ENCODE measurements at regions not wholly inside any gene's neighbourhood (a gene's known extent, or its start where the extent isn't known, plus 50 kb on each side); places are given as distances from the start of the nearest gene placed in this dataset.

DNA sequence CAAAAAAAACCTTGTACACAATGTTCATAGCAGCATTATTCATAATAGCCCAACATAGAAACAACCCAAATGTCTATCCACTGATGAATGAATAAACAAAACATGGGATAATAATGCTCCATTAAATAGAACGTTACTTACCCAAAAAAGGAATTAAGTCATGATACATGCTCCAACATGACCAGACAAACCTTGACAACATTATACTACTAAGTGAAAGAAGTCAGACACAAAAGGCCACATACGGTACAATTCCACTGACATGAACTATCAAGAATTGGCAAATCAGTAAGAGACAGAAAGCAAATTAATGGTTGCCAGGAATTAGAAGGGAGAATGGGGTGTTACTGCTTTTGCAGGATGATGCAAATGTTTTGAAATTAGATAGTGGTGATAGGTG is 193.8 kb upstream of the SHISA6 start:
- TF ChIP-seq, protein P1, sequence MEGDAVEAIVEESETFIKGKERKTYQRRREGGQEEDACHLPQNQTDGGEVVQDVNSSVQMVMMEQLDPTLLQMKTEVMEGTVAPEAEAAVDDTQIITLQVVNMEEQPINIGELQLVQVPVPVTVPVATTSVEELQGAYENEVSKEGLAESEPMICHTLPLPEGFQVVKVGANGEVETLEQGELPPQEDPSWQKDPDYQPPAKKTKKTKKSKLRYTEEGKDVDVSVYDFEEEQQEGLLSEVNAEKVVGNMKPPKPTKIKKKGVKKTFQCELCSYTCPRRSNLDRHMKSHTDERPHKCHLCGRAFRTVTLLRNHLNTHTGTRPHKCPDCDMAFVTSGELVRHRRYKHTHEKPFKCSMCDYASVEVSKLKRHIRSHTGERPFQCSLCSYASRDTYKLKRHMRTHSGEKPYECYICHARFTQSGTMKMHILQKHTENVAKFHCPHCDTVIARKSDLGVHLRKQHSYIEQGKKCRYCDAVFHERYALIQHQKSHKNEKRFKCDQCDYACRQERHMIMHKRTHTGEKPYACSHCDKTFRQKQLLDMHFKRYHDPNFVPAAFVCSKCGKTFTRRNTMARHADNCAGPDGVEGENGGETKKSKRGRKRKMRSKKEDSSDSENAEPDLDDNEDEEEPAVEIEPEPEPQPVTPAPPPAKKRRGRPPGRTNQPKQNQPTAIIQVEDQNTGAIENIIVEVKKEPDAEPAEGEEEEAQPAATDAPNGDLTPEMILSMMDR (conservative IDR thresholded peaks at IDR 0.05; ENCODE audit: low read depth, low read length) = no peak
- no peak for DNase-seq (ENCODE audit: low read depth)
- no peak overlapping the region for H3K4me3 ChIP-seq (ENCODE audit: low read depth, low read length)

DNA sequence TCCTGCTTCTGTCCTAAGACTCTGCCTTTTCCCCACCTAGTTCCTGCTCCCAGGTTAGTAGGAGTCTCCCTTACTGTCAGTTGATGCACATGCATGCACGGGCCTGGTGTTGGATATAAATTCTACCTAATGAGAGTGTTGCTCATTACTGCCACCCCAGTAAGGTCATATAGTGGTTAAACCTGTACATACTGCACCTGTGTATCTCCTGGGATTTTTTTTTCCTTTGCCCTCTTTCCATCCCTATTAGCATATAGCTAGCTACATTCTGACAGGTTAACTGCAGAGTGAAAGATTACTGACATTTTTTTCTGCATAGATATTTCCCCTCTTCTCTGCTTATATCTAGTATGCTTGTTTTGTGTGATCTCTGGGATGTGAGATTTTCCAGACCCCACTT is 201.5 kb upstream of the PIRT start:
- no peak overlapping the region for H3K4me3 ChIP-seq (ENCODE audit: low read depth, low read length)
- TF ChIP-seq, protein P1 (conservative IDR thresholded peaks at IDR 0.05; ENCODE audit: low read depth, low read length) = no peak

DNA sequence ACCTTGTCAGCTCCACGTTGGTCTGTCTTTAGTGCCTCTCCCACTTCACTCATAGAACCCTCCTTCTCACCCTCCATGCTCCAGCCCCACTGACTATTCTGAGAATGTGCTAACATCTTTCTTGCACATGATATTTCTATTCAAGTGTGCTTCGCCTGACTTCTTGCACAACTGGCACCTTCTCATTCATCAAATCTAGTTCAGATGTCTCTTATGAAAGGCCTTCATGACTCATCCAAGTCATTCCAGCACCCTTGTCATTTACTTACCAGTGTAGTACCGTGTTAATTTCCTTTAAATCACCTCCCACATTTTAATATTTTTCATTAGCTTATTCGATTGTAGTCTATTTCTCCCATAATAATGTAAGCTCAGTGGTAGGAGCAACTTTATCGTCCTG is 197.8 kb upstream of the PIRT start:
- TF ChIP-seq, protein P1 (conservative IDR thresholded peaks at IDR 0.05; ENCODE audit: low read depth, low read length) = no peak
- H3K4me3 ChIP-seq (ENCODE audit: low read depth, low read length) = no peak overlapping the region
- no peak for DNase-seq (ENCODE audit: low read depth)

More for the DNA sequence above, 201.5 kb upstream of the PIRT start:
- no peak for DNase-seq (ENCODE audit: low read depth)

DNA sequence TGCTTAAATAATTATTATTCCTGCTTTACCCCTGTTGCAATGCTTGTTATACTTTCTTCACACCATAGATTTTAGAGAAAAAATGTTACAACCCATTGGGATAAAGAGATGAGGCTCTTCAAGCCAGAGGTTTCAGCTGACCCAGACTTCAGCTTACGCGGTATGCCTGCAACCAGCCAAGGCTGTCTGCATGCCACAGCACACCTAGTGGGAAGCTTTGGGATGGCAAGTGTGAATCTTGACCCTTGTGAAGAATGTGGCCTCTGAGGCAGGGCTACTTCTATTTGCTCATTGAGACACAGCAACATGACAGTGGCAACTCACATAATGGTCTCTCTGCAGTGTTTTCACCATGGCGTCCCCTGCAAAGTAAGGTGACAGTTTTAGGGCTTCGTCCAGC is 193.9 kb upstream of the PIRT start:
- H3K4me3 ChIP-seq (ENCODE audit: low read depth, low read length) = no peak overlapping the region
- TF ChIP-seq, protein P1 (conservative IDR thresholded peaks at IDR 0.05; ENCODE audit: low read depth, low read length) = no peak
- DNase-seq (ENCODE audit: low read depth) = no peak

DNA sequence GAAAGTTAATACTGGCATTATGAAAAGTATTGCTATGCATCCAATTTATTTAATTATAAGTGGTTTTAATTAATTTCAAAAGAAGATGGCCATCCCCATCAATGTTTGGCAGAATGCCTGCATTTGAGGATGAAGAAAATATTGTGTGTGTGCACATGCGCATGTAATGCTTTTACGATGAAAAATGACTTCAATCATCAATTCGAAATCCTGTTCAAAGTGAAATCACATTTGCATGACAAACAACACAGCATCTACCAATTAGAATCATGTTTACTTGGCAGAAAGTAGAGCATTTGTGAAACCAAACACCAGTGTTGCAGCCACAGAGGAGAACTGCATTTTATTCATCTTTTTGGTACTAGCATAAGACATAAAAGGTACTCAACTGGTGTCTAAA is 191.9 kb upstream of the PIRT start:
- no peak overlapping the region for H3K4me3 ChIP-seq (ENCODE audit: low read depth, low read length)
- TF ChIP-seq, protein P1 (conservative IDR thresholded peaks at IDR 0.05; ENCODE audit: low read depth, low read length) = no peak
- no peak for DNase-seq (ENCODE audit: low read depth)

DNA sequence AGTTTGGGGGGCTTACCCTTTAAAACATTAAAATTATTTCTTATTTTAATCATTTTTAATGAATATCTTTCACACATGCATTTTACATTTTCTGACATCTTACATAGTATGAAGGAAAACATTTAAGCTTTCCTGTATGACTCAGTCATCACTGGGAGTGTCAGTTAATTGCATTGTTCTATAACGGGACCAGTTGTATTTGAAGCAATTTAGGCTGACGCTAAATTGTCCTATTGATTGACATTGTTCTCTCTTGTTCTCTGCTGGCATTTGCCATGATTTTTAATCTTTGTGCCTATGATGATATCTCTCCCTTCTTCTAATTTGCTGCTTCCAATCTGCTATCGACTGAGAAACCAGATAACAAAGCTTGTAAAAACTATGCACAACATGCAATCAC is 190.5 kb upstream of the PIRT start:
- no peak for DNase-seq (ENCODE audit: low read depth)
- TF ChIP-seq, protein P1 (conservative IDR thresholded peaks at IDR 0.05; ENCODE audit: low read depth, low read length) = no peak
- no peak overlapping the region for H3K4me3 ChIP-seq (ENCODE audit: low read depth, low read length)

DNA sequence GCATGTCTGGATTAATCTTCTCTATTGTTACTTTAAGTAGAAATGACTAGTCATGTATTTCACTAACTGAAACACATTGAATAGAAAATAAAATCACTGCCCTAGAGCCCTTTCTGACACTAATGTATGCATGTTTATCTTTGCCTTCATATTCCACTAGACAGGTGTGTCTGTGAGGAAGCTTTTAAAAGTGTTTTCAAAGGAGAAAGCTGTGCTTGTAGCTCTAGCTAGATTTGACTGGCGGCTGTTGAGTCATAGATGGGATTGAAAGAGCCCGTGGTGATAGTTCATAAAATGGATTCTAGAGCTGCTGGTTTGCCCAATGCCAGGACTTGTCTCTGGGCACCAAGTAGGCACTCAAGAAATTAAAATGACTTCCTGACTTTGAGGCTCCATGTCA is 189.0 kb upstream of the PIRT start:
- TF ChIP-seq, protein P1 (conservative IDR thresholded peaks at IDR 0.05; ENCODE audit: low read depth, low read length) = no peak
- no peak for DNase-seq (ENCODE audit: low read depth)
- H3K4me3 ChIP-seq (ENCODE audit: low read depth, low read length) = no peak overlapping the region
